D721Med (cell line): ENCODE measurements at regions not wholly inside any gene's neighbourhood (a gene's known extent, or its start where the extent isn't known, plus 50 kb on each side); places are given as distances from the start of the nearest gene placed in this dataset.
A peak's percentile ranks its signal among the peaks of the same experiment; 100 is the strongest.

Experiments used
- DNase-seq: peaks from one replicate; pipeline ENCODE4 v3.0.0; 2011; ENCODE audit warnings: low spot score; ENCODE audit not compliant: insufficient read length
- FAIRE-seq: peaks from 2 replicates; lab custom pipeline; 2011; peaks lifted over from hg19 to GRCh38; lab: Jason Lieb, UNC
- TF ChIP-seq, protein P1 (sequence below): IDR thresholded peaks from 2 replicates; pipeline ENCODE4 v1.5.1; 2012; ENCODE audit warnings: mild to moderate bottlenecking, control low read depth; ENCODE audit not compliant: insufficient read depth; ENCODE audit errors: missing control alignments

DNA sequence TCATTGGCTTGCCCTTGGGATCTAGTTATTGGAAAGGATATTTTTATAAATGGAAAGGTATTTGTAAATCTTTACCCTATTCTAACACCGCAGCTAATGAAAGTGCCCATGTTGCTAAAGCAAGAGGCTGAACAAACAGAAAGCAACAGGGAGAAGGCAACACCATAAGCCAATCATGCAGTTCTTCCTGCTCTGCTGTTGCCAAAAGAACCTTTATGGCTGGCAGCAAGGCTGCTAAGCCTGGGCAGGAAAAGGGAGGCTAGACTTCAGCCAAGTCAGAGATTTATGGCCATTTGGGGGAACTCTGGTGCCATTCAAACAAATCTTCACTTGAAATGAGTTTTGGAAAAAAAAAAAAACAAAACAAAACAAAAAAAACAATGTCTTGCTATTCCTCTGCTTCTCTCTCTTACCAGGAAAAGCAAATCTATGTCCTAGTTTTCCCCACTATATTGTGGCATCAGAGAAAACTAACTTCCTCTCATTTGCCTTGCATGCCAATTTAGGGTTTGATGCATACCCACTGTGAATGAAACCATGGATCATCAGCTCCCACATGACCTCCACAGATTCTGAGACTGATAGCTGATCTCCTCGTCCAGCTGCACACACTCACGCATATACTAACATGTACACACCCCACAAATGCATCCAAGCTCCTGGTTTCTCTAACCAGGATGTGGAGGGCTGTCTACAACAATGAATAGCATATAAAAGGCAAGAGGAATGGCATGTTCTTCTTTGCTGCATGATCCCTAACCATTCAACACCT lies 179.3 kb downstream of the C1D start:
- FAIRE-seq = no peak
- TF ChIP-seq, protein P1, sequence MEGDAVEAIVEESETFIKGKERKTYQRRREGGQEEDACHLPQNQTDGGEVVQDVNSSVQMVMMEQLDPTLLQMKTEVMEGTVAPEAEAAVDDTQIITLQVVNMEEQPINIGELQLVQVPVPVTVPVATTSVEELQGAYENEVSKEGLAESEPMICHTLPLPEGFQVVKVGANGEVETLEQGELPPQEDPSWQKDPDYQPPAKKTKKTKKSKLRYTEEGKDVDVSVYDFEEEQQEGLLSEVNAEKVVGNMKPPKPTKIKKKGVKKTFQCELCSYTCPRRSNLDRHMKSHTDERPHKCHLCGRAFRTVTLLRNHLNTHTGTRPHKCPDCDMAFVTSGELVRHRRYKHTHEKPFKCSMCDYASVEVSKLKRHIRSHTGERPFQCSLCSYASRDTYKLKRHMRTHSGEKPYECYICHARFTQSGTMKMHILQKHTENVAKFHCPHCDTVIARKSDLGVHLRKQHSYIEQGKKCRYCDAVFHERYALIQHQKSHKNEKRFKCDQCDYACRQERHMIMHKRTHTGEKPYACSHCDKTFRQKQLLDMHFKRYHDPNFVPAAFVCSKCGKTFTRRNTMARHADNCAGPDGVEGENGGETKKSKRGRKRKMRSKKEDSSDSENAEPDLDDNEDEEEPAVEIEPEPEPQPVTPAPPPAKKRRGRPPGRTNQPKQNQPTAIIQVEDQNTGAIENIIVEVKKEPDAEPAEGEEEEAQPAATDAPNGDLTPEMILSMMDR = no peak
- no peak for DNase-seq

DNA sequence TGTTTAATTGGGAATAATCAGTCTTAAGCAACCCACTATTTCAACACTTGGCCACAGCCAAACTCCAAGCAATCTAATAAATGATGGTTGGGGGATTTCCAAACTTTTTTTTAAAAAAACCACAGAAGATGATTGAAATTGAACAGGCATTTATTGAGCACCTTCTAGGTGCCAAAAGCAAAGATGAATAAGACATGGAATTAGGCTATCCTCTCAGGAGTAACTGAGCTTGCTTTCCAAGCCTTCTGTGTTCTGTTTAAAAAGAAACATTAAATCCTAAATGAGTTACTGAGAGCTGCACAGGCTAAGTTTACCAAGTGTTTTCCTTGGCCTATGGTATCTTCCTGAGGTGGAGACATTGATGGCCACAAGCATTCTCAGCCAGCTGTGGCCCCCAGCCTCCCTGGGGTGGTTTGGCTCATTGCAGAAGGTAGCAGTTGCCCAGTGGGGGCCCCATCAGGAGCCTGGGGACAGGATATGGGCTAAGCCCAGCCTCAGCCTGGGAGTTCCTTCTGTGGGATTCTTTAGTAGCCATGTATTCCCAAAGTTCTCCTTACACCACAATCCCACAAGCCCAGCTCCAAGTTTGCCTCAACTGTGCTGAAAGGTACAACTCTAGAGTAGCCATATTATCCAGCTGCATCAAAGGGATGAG lies 174.3 kb downstream of the C1D start:
- FAIRE-seq (no peak), DNase-seq (no peak)
- TF ChIP-seq, protein P1 = no peak

DNA sequence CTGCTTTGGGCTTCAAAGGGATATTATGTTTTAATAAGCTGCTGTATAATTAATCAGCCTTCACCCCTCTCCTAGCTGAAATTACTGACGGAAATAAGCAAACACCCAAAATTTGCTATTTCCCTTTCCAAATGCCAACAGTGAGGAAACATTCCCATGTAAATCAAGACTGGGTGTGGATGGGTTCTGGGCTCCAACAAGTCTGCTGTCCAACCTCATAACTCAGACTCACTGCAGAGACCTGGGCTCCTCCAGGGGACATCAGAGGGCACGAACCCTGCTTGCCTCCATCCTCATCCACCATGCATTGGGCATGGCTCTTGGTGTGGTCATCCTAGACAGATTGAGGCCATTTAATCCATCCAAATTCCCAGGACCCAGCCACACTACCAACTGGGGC lies 173.7 kb downstream of the C1D start:
- DNase-seq (no peak), FAIRE-seq (no peak)
- TF ChIP-seq, protein P1 = no peak

- no peak for FAIRE-seq
- no peak for DNase-seq
- TF ChIP-seq, protein P1 = no peak
Measured at GRCh38 chr2:67891642-67892041, 171.2 kb downstream of the C1D start.

GRCh38 chr2:67892339-67892846 lies 170.4 kb downstream of the C1D start:
- peak; percentile 51 for FAIRE-seq
- no peak for DNase-seq

DNA sequence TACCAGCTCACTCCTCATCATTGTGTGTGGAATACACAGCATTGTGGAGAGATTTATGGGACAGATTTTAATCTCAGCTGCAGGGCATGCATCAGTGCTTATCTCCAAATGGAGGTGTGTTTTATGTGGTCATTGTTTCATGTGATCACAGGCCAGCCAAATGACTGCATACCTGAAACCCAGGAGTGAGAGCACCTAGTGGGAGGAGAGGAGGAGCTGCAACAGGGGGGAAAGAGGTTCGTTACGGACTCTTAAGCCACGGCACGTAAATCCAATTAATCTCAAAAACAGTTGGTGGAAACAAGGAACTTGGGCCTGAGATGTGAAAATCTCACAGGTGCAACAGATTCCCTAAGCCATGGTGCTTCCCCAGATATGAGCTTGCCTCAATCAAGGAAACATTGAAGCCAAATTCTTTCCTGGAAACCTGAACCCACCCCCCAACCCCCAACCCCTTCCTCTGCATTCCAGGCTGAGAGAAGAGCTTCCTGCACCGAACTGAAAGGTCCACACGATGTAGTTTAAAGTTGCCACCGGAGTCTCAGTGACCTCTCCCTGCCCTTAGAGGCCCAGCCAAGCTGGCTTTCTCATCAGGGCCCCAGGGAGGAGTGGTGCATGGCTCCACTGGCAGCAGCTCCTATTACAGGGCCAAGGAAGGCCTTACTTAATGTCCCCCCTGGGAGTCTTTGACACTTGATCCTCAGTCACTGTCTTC lies 167.4 kb downstream of the C1D start:
- TF ChIP-seq, protein P1 = no peak
- DNase-seq (no peak), FAIRE-seq (no peak)

More at GRCh38 chr2:67892339-67892846, 170.4 kb downstream of the C1D start:
- TF ChIP-seq, protein P1 = no peak
